Esophagus muscularis mucosa (tissue), 4 donors: ENCODE measurements at regions not wholly inside any gene's neighbourhood (a gene's known extent, or its start where the extent isn't known, plus 50 kb on each side); places are given as distances from the start of the nearest gene placed in this dataset.

Experiments used
- CTCF ChIP-seq, 3 experiments: fragments of 200-600 bp in 2 of 3; fragments of 450-650 bp in 1 of 3; sonication (generic) in 2 of 3; IDR thresholded peaks; one replicate each; pipeline ENCODE4 v1.5.1; 2017 to 2019; ENCODE audit warnings: antibody characterized with exemption in 3 of 3, mild to moderate bottlenecking in 2 of 3, moderate library complexity in 1 of 3
- EP300 ChIP-seq: sonication (generic); formaldehyde crosslinking; IDR thresholded peaks from one replicate; pipeline ENCODE4 v1.6.1; 2017; ENCODE audit warnings: antibody characterized with exemption
- POLR2A ChIP-seq: fragments of 450-650 bp; IDR thresholded peaks from one replicate; pipeline ENCODE4 v1.6.1; 2017; ENCODE audit warnings: antibody characterized with exemption, moderate library complexity, mild to moderate bottlenecking, low read depth
- POLR2AphosphoS5 ChIP-seq, 2 donors: sonication (generic); formaldehyde crosslinking; IDR thresholded peaks; one replicate each; pipeline ENCODE4 v1.6.1; 2017; ENCODE audit warnings: antibody characterized with exemption in 2 of 2

GRCh38 chr6:139846538-139847456, 472.3 kb upstream of the CITED2 start:
- no peak for TF ChIP-seq CTCF (IDR thresholded peaks at IDR 0.05)
- no peak for TF ChIP-seq POLR2A
- TF ChIP-seq POLR2AphosphoS5 (IDR thresholded peaks at IDR 0.05): peak in 1 of 2 donors; percentile 23
- no peak for TF ChIP-seq EP300
